T-helper 2 cell treated with Interferon-gamma antibody and Interleukin-4, amounts not matched to agents 100 ng/mL and 5 ng/mL, for 36 hours (primary cell): ENCODE measurements at regions not wholly inside any gene's neighbourhood (a gene's known extent, or its start where the extent isn't known, plus 50 kb on each side); places are given as distances from the start of the nearest gene placed in this dataset.

ENCODE experiments used
- intact Hi-C: fragments of 100-400 bp; cut with micrococcal nuclease; formaldehyde crosslinking; loops from one replicate; pipeline ENCODE4 v1.15.1; 2023

GRCh38 chr12:13597166-13597565 is 384.2 kb downstream of the GRIN2B start:
- intact Hi-C loops, result no loop called here

GRCh38 chr12:13596714-13597113 is 384.7 kb downstream of the GRIN2B start:
- intact Hi-C loops, result no loop called here

GRCh38 chr12:13595536-13596443 is 385.6 kb downstream of the GRIN2B start:
- intact Hi-C loops, result no loop called here

GRCh38 chr12:13594731-13595514 is 386.5 kb downstream of the GRIN2B start:
- intact Hi-C loops, result no loop called here

- intact Hi-C loops, result no loop called here
Measured at GRCh38 chr12:13592063-13592942, 389.1 kb downstream of the GRIN2B start.

- intact Hi-C loops, result no loop called here
Measured at GRCh38 chr12:13591488-13591887, 389.9 kb downstream of the GRIN2B start.

- intact Hi-C loops, result no loop called here
Measured at GRCh38 chr12:13591059-13591458, 390.3 kb downstream of the GRIN2B start.

- intact Hi-C loops, result no loop called here
Measured at GRCh38 chr12:13588574-13588973, 392.0 kb downstream of the EMP1 start.

GRCh38 chr12:13587721-13588390 is 391.3 kb downstream of the EMP1 start:
- intact Hi-C loops, result no loop called here

GRCh38 chr12:13586361-13586760 is 389.8 kb downstream of the EMP1 start:
- intact Hi-C loops, result no loop called here

- intact Hi-C loops, result no loop called here
Measured at GRCh38 chr12:13584541-13584940, 388.0 kb downstream of the EMP1 start.

- intact Hi-C loops, result no loop called here
Measured at GRCh38 chr12:13583630-13584029, 387.1 kb downstream of the EMP1 start.

GRCh38 chr12:13582421-13582820 is 385.9 kb downstream of the EMP1 start:
- intact Hi-C loops, result no loop called here

- intact Hi-C loops, result no loop called here
Measured at GRCh38 chr12:13581031-13581430, 384.5 kb downstream of the EMP1 start.

- intact Hi-C loops, result no loop called here
Measured at GRCh38 chr12:13580206-13580605, 383.7 kb downstream of the EMP1 start.

GRCh38 chr12:13576935-13577500 is 380.5 kb downstream of the EMP1 start:
- intact Hi-C loops, result no loop called here

- intact Hi-C loops, result no loop called here
Measured at GRCh38 chr12:13573698-13574321, 377.3 kb downstream of the EMP1 start.

- intact Hi-C loops, result no loop called here
Measured at GRCh38 chr12:13571035-13571434, 374.5 kb downstream of the EMP1 start.

GRCh38 chr12:13570005-13570694 is 373.6 kb downstream of the EMP1 start:
- intact Hi-C loops, result no loop called here
